CD4-positive, alpha-beta T cell treated with Interleukin-21 for 1 hour (primary cell): ENCODE measurements at regions not wholly inside any gene's neighbourhood (a gene's known extent, or its start where the extent isn't known, plus 50 kb on each side); places are given as distances from the start of the nearest gene placed in this dataset.

Experiments
- DNase-seq: peaks from one replicate; pipeline ENCODE4 v3.0.0-alpha.2; 2020

DNA sequence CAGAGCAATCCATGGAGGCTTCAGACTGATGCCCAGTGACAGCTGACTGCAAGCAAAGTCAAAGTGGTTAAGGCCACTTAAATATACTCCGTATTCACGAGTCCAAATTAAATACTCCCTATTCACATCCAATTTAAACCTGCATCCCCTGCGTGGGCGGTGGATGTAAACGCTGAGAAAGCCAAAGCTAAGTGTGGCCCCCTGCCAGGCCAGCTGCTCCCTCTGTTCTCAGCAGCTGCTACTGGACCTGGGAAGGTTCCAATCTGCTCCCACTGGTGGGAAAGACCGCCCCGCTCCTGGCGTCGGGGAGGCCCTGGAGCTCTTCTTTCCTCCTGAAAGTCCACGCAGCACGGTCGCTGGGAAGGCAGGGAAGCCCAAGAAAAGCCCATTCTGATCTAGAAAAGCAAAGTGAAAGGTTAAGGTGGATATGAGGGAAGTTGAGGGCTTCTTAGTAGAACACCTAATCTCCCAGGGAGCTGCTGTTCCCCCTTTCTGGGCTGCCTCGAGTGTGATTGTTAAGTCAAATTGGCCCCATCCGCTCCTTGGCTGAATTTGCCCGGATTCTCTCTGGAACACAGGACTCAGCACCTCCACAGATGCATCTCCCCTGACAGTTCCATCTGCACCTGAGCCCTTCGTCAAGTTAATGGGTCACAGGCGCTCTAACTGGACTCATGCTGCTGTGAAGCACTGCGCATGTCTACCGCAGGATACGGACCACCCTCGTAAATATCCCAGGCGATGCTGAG is 205.5 kb downstream of the USP12 start:
- no peak for DNase-seq

DNA sequence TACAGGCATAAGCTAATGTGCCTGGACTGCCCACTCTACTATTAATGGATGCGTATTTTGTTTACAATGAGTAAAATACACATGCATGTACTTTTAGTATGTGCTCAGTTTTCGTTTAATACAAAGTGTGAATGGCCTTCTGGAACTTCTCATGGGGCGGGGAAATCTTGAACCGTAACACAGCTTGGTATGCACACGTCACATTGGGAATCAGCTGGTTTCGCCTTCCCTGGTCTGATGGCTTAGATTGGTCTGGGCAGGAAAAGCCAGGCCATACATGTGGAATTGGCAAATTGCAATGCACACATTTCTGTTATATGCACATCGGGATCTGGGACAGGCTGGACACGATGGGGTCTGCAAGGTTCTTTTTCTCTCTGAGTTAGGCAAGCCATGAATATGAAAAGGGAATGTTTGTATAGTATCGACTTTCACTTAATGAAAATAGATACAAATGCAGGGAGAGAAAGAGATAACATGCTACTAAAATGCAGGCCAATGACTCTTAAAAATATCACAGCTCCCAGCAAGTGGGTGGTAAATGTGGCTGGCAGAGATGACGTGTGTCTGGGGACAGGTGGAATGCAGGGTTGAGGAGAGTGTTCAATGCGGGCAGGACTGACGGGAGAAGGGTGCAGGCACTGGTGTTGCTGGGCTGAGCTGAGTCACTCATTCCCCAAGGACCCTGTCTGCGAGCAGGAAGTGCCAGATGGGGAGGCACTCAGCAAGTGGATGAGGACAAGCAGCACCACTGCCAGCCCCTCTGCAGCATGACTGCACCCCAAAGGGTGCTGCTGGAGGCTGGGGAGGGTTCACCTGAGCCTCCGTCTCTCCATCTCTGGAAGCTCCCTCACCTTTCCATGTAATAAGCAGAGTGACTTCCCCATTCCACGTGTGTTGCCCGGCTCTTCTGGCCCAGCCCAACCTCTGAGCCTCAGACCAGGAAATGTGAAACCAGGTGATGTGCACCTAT is 204.0 kb upstream of the GPR12 start:
- no peak for DNase-seq

DNA sequence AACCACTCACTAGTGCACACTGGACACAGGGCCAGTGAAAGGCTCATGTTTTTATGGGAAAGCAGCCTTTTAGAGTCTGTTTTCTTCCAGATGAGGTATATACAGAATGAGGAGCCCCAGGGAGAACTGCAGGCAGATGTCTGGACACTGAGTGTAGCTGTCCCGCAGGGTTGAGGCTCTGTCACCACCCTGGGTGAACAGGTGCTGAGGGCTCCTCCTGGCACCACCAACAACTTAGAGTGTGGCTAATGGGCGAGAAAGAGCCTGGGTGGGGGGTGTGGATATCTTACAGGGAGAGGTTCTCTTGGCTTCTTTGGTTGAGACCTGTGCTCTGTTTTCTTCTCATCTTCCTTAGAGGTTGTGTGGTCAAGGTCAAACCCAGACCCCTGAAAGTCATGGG is 202.1 kb upstream of the GPR12 start:
- DNase-seq = no peak

DNA sequence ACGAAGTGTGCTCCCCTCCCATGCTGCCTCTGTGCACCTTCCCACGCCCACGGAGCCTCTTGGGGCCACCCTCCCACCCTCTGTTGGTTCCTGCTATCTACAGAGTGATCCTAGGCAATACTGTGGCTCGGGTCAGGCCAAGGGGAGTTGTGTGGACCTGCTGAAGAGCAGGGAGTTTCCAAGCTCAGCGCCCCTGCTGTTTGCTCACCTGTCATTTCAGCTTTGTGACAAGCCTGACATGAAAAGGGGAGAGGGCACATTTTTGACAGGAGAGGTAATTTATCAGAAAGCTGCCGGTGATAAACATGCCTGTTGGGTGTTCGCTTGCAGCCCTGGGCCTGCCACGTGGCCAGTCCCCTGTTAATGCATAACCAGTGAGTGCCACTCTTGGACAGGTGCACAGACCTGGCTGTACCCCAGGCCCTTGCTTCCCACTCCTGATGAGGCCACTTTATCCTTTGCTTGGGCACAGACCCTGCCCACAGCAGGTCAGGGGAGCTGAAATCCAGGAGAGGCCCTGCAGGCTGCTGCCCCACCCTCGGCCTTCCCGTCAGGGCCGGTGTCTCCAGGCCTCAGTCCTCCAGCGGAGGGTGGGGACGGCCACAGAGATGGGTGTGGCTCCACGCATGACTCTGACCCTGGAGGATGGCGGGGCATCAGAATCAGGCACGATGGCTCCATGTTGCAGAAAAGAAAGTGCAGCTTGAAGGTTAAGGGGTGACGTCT is 201.5 kb upstream of the GPR12 start:
- no peak for DNase-seq

DNA sequence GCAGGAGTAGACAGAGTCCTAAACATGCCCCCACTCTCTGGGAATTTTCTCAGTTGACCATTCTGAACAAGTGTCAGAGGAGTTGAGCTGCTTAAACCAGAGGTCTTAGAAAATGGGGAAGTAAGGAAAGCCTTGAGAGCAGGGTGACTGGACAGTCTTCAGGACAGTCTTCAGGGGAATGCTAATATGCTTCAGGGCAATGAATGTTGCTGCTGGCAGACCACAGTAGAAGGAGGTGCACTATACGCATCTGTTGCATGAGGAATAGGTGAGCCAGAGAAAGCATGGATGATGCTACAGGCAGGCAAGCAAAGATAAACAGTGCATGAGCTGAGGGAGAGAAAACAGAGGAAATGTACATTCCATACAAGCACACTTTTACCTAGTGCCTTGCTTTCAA is 196.6 kb upstream of the GPR12 start:
- DNase-seq = no peak

DNA sequence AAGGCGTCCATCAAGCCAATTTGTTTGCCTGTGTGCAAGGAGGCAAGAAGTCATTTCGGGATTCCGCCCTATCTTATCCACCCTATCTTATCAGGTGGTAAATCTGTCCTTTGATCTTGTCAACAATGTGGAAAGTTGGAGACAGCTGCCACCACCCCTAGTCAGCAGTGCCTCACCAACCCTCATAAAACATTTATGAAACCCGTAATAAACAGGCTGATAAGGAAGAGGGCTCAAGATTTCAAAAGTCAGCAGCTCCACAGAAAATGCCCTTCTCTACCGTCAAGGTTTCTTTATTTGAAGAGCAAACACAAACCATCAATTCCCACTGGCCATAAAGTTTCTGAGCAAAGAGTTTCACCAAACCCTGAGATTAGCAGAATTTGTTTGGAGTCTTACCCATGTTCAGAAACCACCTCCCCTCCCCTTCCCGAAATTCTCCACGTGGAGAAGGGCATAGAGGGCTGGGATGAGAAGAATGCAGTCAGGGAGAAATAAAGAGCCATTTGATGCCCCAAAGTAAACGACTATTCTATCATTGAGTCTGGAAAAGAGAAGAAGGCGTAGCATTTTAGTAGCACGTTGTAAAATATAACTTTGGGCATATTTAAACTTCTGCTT is 196.0 kb upstream of the GPR12 start:
- DNase-seq = no peak

DNA sequence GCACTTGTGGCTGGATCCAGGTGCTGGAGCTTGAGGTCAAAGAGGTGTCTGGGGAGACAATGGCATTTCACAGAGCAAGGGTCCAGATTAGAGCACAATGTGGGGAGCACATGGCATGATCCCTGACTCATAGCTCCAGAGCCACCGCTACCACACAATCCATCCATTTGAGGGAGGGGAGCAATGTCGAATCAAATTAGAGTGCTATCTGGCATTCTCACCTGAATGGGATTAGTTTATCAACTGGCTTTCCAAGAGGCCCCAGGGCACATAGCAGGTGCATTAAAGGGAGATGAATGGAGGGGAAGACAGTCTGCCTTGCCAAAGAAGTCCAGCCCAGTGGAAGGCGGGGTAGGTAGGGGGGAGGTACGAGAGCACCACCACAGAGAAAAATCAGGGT is 194.4 kb upstream of the GPR12 start:
- no peak for DNase-seq

DNA sequence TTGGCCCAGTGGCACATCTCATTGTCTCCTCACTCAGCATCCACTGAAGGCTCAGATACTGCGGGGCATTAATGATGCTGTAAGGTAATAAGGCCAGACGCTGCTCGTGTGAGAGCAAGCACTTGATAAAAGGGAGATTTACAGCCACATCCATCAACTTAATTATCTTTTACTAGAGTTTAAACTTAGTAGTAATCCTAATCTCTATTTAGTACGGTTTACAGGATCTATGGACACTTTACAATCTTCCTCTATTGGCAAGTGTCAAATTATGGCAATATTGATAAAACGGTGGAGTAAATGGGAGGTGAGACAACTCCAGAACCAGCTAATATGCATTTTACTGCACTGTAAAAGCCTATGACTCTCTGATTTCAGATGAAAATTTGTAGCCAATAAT is 192.7 kb upstream of the GPR12 start:
- DNase-seq = no peak

DNA sequence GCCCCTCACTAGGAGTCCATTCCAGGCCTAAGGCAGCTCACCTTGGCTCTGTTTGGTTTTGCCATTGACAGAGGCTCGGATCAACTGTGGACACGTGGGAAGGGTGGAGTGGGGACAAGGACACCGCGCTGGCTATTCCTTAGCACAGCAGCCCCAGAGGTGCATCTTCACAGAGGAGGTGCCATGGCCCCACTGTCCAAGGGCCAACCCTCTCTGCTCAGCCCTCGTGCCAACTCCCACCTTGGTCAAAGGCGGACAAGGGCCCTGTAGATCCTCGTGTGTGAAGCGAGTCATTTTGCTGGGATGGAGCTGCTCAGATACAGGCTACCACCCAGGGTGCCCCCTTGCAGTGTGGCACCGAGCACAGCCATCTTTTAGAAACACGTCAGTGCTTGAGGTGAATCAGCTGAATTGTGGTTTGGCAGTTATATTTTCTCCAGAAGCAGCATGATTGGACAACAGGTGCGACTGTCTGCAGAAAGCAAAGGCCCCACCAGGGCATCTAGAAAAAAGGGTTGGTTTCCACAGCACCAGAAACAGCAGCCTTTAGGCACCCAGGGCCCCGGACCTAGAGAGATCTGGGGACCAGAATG is 192.1 kb upstream of the GPR12 start:
- no peak for DNase-seq

DNA sequence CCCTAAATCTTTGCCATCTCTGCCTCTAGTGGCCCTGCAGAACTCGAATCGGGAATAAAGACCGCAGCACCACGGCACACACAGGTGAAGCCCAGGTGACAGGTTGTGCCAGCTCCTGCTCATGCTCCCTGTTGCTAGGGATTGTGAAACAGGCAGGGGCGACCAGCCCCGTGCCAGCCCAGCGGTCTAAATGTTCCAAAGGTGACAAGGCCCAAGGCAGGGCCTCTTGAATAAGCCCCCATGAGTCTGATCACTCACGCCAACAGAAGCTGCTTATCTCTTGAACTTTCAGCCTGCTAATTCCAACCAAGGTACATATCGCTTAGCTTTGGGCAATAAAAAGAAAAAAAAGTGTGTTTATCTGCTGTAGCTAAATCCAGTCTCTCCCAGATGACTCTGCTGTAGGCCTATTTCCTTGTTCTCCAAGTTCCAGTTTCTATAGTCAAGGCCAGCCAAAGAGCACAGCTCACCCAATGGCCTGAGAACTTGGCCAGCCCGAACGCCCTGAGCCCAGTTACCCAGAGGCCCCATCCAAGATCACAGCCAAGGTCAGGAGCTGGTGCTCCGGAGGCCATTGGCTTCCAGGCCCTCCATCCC is 191.1 kb upstream of the GPR12 start:
- no peak for DNase-seq

DNA sequence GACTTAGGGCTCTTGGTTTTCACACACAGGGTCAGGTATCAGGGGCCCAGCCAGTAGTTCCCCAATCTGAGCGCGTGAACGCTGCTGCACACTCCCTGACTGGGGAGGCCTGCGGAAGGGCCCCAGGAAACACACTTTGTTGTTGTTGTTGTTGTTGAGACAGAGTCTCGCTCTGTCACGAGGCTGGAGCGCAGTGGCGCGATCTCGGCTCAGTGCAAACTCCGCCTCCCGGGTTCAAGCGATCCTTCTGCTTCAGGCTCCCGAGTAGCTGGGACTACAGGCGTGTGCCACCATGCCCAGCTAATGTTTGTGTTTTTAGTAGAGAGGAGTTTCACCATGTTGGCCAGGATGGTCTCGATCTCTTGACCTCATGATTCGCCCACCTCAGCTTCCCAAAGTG is 190.4 kb upstream of the GPR12 start:
- no peak for DNase-seq

DNA sequence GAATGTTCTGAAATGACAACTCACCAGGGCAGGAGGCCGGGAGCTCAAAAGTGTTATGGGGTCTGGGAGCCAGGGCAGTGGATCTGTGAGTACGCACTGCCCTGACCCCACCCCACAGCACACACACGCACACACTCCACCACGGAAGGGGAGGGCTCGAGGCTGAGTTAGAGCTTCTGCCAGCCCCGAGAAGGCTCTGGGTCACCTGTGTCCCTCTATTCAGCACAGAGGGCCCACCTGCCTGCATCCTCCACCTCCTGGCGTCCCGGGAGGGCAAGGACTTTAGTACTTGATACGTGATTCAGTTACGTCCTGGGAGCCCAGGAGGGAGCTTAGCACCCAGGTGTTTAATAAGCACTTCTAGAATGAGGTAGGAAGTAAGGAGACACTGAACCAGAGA is 190.0 kb upstream of the GPR12 start:
- no peak for DNase-seq

DNA sequence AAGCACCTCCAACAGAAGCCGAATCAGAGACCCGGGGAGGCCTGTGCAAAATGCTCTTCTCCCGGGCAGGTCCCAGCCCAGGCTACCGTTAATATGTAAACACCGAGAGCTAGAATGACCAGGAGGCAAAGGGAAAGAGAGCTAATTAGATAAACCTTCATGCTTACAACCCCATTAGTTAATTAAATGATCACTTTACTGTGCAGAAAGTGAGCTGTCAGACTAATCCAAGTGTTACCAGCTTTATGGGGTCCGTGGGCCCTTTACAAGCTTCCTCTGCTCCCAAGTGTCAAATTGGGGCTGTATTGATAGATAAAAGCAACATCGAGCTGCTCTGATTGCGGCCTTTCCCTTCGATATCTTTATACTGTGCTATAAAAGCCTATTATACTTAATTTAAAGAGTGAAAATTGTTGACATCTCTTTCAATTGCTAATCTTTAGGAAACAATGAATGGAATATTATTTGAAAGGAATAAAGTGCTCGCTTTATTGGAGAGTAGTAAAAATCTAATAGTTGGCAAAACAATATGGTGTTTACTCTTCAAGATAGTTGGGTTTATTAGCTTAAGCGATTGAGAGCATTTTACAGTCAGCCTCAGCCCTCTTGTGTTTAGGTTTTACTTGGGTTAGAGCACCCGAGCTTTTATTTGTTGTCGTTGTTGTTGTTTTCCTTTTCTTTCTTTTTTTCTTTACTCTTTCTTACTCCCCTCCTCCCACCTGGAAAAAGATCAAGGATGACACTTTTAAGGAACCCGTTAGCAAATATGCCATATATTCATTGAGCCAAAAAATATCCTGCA is 189.3 kb upstream of the GPR12 start:
- no peak for DNase-seq

DNA sequence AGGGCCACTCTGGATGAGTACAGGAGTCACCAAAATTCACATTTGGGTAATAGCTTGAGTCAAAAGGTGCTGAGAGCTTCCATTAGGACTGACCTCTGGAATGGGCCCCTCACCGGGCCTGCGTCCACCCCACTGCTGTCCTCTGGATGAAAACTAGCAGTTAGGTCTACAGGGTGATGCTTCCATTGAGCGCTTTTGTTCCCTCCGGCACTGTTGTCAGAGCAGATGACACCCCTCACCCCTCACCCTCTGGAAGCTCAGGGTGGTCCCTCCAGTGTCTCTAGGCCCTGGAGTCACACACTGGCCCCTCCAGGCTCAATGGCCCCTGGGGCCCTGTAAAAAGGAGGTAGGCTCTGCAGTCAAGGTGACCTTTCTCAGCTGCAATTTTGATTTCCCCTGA is 187.8 kb upstream of the GPR12 start:
- DNase-seq = no peak

DNA sequence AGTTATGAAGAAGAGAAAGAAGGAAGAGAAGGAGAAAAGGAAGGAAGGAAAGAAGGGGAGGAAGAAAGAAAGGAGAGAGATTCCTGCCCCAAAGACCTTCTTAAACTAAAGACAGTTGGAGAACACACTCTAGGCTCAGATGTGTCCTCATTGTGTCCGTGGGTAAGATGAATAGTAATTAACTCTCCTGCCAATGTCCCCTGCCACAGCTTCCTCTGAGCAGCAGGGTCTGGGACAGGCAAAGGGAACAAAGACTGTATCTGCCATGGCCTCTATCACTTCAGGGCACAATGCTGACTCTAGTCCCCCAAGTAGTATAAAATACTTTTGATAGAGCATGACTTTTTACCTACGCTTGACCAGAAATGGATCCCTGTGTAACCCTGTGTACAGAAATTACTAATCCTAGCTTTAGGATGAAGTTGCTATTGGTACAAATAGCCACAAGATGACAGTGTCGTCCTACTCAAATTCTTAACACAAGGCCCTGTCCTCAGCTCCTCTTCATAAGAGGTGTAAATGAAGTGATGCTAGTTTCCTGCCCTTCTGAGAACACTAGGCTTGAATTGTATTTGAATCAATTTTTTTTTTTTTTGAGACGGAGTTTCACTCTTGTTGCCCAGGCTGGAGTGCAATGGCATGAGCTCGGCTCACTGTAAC is 186.2 kb upstream of the GPR12 start:
- DNase-seq = peak; percentile 10

DNA sequence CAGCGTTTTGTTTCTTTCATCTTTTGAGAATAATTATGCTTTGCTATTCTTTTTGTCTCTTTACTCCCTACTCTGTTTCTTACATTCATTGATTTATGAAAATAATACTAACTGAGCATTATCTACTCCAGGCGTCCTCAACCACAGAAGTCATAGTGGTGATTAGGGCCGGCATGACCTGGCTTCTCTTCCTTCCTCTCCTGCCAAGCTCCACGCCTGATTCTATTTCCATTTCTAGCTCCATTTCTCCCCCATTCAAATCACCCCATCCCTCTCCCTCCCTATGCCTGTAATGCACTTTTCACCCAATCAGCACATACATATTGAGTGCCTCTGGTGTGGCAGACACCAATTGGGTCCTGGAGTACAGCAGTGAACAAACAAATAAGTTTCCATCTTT is 183.2 kb upstream of the GPR12 start:
- DNase-seq = no peak

DNA sequence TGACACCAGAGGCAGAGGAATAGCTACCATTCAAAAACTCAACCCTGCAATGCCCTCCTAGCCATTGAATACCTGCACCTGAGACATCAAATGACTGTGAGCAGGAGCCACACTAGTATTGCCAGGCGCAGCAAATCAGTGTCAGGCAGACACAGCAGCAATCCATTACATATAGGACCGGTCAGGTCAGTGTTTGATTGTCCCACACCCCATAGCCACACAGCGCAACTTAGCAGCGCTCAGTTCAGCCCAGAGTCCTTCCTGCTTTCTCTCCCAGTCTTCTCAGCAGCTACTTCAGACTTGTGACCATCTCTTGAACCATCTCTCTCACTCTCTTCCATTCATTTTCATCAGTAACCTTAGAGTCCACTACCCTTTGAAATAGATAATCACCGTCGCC is 181.6 kb upstream of the GPR12 start:
- no peak for DNase-seq

DNA sequence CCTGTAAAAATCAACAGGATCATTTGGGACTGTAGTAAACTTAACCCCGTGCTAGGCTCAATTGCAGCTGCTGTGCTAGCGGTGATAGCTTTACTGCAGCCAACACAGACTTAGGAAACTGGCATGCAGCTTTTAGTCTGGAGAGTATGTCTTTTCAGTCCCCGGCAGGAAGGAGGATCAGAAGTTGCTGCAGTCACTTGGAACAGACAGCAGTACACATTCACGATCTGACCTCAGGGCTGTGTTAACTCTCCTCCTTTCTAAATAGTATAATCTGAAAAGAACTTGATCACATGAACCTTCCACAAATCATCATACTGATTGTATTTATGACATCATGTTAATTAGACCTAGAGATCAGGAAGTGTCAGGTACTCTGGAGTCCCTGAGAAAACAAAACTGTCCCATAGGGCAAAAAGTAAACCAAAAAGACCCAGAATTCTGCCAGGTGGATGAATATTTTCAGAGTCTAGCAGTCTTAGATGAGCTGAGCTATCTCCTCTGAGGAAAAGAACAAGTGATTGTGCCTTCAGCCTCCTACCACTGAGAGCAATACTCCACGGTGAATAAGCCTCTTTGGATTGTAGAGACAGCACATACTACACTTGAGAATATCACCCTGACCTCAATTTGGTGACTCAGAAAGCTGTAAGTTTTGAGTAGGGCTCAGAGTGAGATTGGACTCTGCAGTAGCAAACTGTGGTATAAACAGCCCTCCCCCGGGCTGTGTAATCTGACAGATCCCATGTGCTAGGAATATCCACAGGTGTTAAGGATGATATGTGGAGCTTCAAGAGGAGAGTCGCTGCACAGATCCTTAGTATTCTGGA is 181.0 kb upstream of the GPR12 start:
- no peak for DNase-seq

DNA sequence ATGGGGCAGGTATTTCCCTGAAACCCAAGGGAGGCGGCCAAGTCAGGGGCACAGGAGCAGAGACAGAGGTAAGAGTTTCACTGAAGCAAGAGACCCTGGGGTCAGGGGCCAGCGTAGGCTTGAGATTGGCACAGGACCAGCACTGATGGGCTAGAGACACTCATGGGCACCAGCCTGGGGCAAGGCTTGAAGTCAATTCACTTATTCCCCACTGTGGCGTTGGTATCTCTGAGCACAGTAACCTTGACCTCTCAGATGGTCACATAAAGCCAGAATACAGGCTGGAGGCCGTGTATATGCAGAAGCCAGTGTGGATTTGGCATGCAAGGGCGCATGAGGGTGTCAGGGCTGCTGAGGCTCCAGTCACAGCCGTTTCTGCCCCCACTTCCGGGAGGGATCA is 173.5 kb upstream of the GPR12 start:
- DNase-seq = no peak

DNA sequence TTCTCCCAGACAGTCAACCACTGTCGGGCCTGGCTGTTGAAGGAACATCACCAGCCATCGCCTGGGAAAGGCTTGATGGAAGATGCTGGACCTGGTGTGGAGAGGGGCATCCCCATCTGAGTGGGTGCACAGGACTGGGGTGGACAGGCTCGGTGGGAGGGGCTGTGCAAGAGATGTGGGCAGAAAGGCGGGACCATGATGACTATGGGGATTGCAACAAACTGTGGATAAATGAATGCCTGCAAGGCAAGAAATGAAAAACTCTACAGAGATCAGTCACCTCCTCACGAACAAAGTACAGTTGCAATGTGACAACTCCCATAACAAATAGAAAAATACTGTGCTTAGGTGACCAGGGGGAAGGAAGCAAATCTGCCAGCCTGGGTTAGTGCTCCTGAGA is 171.9 kb upstream of the GPR12 start:
- DNase-seq = no peak
